ENCODE measurements at regions not wholly inside any gene's neighbourhood (a gene's known extent, or its start where the extent isn't known, plus 50 kb on each side); places are given as distances from the start of the nearest gene placed in this dataset.

DNA sequence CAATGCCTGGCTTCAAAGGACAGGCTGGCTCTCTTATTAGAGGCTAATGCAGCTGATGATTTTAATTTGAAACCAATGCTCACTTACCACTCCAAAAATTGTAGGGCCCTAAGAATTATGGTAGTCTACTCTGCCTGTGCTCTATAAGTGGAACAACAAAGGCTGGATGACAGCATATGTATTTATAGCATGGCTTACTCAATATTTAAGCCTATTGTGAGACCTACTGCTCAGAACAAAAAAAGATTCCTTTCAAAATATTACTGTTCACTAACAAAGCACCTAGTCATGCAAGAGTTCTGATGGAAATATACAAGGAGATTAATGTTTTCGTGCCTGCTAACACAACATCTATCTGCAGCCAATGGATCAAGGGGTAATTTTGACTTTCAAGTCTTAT is 73.8 kb upstream of the DUSP10 start:
- Histone ChIP-seq H3K36me3 (replicated peaks in 1 of 2; ENCODE audit: control insufficient read depth in 1 of 2, insufficient read depth in 2 of 2, low read length in 1 of 2) (no peaks in the 10 kb centered on the region), H3K4me2 (no peak overlapping the region), H3K27me3 (ENCODE audit: insufficient read depth) (no peaks in the 10 kb centered on the region), H3K9me2 (no peaks in the 10 kb centered on the region), H3K79me2 (ENCODE audit: insufficient read depth) (no peaks in the 10 kb centered on the region), H3K27ac (ENCODE audit: low read depth in 2 of 2, low read length in 1 of 2) (no peak overlapping the region), H3K4me3 (ENCODE audit: low read depth in 2 of 2, low read length in 1 of 2) (no peak overlapping the region), H3F3A (replicated peaks; ENCODE audit: insufficient read depth) (peaks cover 18% of the 10 kb centered on the region), H3K4me1 (ENCODE audit: control insufficient read depth in 1 of 2, insufficient read depth in 2 of 2, low read depth in 1 of 2, low read length in 1 of 2) (peaks cover 0 to 4% of the 10 kb centered on the region in 2 experiments; a peak in 2 of 4 replicates), H3K9ac (no peak overlapping the region), H3K9me3 (peaks cover 4% of the 10 kb centered on the region; the same call in 1 of the 2 replicates), H2AFZ (ENCODE audit: low read depth) (no peak overlapping the region), H4K20me1 (ENCODE audit: insufficient read depth) (no peaks in the 10 kb centered on the region)
- 57% methylated on average over 1 of the region's 1 CpG for WGBS (ENCODE audit: low lambda C conversion rate)
- ChIA-PET CTCF (interaction anchor here (1.5 kb wide), 1 partner anchor 15 kb away, joined by 3 read pairs; no protein-coding TSS in a partner anchor), POLR2A (no interaction called here)
- TF ChIP-seq TCF12 (IDR thresholded peaks at IDR 0.05) (no peak), FOSL2 (IDR thresholded peaks at IDR 0.05; ENCODE audit: borderline replicate concordance, low read depth) (no peak), EZH2phosphoT487 (IDR thresholded peaks at IDR 0.05; ENCODE audit: borderline replicate concordance, low read depth) (no peak), SMC3 (IDR thresholded peaks at IDR 0.05; ENCODE audit: low read depth, low read length) (no peak), EP300 (IDR thresholded peaks at IDR 0.05; ENCODE audit: borderline replicate concordance in 1 of 2, low read depth in 1 of 2, low read length in 1 of 2) (no peak), MXI1 (IDR thresholded peaks at IDR 0.05; ENCODE audit: low read depth, low read length) (no peak)
- DNase-seq = no peak

DNA sequence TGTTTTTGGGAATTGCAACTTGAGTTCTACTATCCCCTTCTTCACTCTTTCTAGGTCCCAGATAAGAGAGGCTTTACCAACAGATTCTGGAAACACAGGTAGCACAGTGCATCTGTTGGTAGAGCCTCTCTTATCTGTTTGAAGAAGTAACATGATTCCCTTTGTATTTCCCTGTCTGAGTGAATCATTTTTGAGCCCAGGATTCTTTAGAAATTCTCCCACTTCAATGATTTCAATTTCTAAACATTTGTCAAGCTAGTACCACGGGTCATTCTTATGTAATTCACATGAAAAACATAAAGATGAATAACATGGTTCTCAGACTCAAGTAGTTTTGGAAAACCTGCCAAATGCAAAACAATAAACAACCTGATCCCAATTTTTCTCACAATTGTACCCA is 72.0 kb upstream of the DUSP10 start:
- TF ChIP-seq FOXM1 (IDR thresholded peaks at IDR 0.05; ENCODE audit: low read depth) = no peak
- TF ChIP-seq NFIC (IDR thresholded peaks at IDR 0.05; ENCODE audit: borderline replicate concordance) = no peak
- TF ChIP-seq, protein P1, sequence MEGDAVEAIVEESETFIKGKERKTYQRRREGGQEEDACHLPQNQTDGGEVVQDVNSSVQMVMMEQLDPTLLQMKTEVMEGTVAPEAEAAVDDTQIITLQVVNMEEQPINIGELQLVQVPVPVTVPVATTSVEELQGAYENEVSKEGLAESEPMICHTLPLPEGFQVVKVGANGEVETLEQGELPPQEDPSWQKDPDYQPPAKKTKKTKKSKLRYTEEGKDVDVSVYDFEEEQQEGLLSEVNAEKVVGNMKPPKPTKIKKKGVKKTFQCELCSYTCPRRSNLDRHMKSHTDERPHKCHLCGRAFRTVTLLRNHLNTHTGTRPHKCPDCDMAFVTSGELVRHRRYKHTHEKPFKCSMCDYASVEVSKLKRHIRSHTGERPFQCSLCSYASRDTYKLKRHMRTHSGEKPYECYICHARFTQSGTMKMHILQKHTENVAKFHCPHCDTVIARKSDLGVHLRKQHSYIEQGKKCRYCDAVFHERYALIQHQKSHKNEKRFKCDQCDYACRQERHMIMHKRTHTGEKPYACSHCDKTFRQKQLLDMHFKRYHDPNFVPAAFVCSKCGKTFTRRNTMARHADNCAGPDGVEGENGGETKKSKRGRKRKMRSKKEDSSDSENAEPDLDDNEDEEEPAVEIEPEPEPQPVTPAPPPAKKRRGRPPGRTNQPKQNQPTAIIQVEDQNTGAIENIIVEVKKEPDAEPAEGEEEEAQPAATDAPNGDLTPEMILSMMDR (IDR thresholded peaks at IDR 0.05) = no peak
- no peak for TF ChIP-seq FOSL2 (IDR thresholded peaks at IDR 0.05; ENCODE audit: borderline replicate concordance, low read depth)
- no peak for TF ChIP-seq GATA2 (CRISPR knock-in tag; IDR thresholded peaks at IDR 0.05)
- TF ChIP-seq TAF1 (IDR thresholded peaks at IDR 0.05; ENCODE audit: borderline replicate concordance, low read depth, low read length) = no peak
- no peak for TF ChIP-seq JUND (IDR thresholded peaks at IDR 0.05)
- TF ChIP-seq RAD21 (IDR thresholded peaks at IDR 0.05; ENCODE audit: low read length) = no peak
- TF ChIP-seq MXI1 (IDR thresholded peaks at IDR 0.05; ENCODE audit: low read depth, low read length) = no peak
- no peak for TF ChIP-seq SMC3 (IDR thresholded peaks at IDR 0.05; ENCODE audit: low read depth, low read length)
- Histone ChIP-seq H3K9ac (no peak overlapping the region), H3K27ac (ENCODE audit: low read depth in 2 of 2, low read length in 1 of 2) (no peak overlapping the region), H3K36me3 (replicated peaks in 1 of 2; ENCODE audit: control insufficient read depth in 1 of 2, insufficient read depth in 2 of 2, low read length in 1 of 2) (no peaks in the 10 kb centered on the region), H3K4me3 (ENCODE audit: low read depth in 2 of 2, low read length in 1 of 2) (no peak overlapping the region), H3K4me1 (ENCODE audit: control insufficient read depth in 1 of 2, insufficient read depth in 2 of 2, low read depth in 1 of 2, low read length in 1 of 2) (peaks cover 7 to 13% of the 10 kb centered on the region in 2 experiments; a peak in 3 of 4 replicates), H2AFZ (ENCODE audit: low read depth) (no peak overlapping the region), H3K79me2 (ENCODE audit: insufficient read depth) (no peaks in the 10 kb centered on the region), H3F3A (replicated peaks; ENCODE audit: insufficient read depth) (peaks cover 27% of the 10 kb centered on the region), H3K4me2 (no peak overlapping the region), H3K9me3 (peaks cover 2% of the 10 kb centered on the region; the same call in 1 of the 2 replicates), H4K20me1 (ENCODE audit: insufficient read depth) (no peaks in the 10 kb centered on the region), H3K27me3 (ENCODE audit: insufficient read depth) (no peaks in the 10 kb centered on the region), H3K9me2 (no peaks in the 10 kb centered on the region)
- POLR2A ChIA-PET = no interaction called here
- CTCF ChIA-PET = interaction anchor here (0.8 to 1.5 kb wide), 2 partner anchors 13 to 17 kb away, joined by 3 read pairs; no protein-coding TSS in a partner anchor
- 15% methylated on average over 1 of the region's 1 CpG for WGBS (ENCODE audit: low lambda C conversion rate)
- DNase-seq = no peak
